Panc1 (cell line): ENCODE measurements at regions not wholly inside any gene's neighbourhood (a gene's known extent, or its start where the extent isn't known, plus 50 kb on each side); places are given as distances from the start of the nearest gene placed in this dataset.

Experiments used
- ATAC-seq: fragments of 200-7000 bp; cut with Tn5 transposase; 2 replicates; pipeline ENCODE4 v1.9.1; 2020; ENCODE audit warnings: mild to moderate bottlenecking, moderate library complexity
- BruUV-seq: library from RNA; stranded (reverse); fragments of 400-500 nt; replicated peaks from 2 replicates; lab custom pipeline; 2021; lab: Mats Ljungman, UMichigan
- CTCF ChIA-PET: fragments of 300-600 bp; sonication (Branson Sonifier 250); formaldehyde crosslinking; loops from one replicate; lab custom pipeline; 2022; ENCODE audit warnings: antibody characterized with exemption; lab: Charles Lee
- POLR2A ChIA-PET: fragments of 300-600 bp; sonication (Branson Sonifier 250); formaldehyde crosslinking; loops from one replicate; lab custom pipeline; 2022; ENCODE audit warnings: antibody characterized with exemption; lab: Charles Lee
- DNase-seq: peaks from one replicate; pipeline ENCODE4 v3.0.0-alpha.2; 2010; ENCODE audit warnings: low read depth, low spot score
- H3K27ac ChIP-seq: 2 replicates; pipeline ENCODE4 v1.5.1; 2011; ENCODE audit warnings: mild to moderate bottlenecking, low read length, inconsistent platforms
- H3K27me3 ChIP-seq: fragments of 200-500 bp; sonication (Bioruptor generic); 2 replicates; pipeline ENCODE4 v1.6.0; 2014; ENCODE audit warnings: low read length, inconsistent platforms; ENCODE audit not compliant: control insufficient read depth, insufficient read depth
- H3K36me3 ChIP-seq: fragments of 200-500 bp; sonication (Bioruptor generic); 2 replicates; pipeline ENCODE4 v1.5.1; 2014; ENCODE audit warnings: inconsistent platforms, mild to moderate bottlenecking, low read length, moderate library complexity; ENCODE audit not compliant: control insufficient read depth, insufficient read depth
- H3K4me1 ChIP-seq: 2 replicates; pipeline ENCODE4 v1.5.1; 2011; ENCODE audit warnings: inconsistent platforms, mild to moderate bottlenecking, low read length, moderate library complexity; ENCODE audit not compliant: control insufficient read depth, insufficient read depth
- H3K4me3 ChIP-seq, 2 experiments: 2 replicates each; pipeline ENCODE4 v1.5.1; 2011 to 2012; ENCODE audit warnings: low read depth in 2 of 2, low read length in 2 of 2, mild to moderate bottlenecking in 2 of 2, inconsistent platforms in 1 of 2, moderate library complexity in 1 of 2
- H3K9me3 ChIP-seq: fragments of 200-500 bp; sonication (Bioruptor generic); 2 replicates; pipeline ENCODE4 v1.5.1; 2014; ENCODE audit warnings: low read depth, mild to moderate bottlenecking, inconsistent platforms, low read length, moderate library complexity; ENCODE audit not compliant: control insufficient read depth, insufficient read depth
- CTCF ChIP-seq: fragments of 450-650 bp; IDR thresholded peaks from 2 replicates; pipeline ENCODE4 v1.5.1; 2017; ENCODE audit warnings: mild to moderate bottlenecking
- POLR2AphosphoS5 ChIP-seq: IDR thresholded peaks from 2 replicates; pipeline ENCODE4 v1.6.1; 2012; ENCODE audit warnings: mild to moderate bottlenecking, low read depth, low read length, moderate library complexity
- REST ChIP-seq, 2 experiments: IDR thresholded peaks; 2 replicates each; pipeline ENCODE4 v1.6.1; 2011 to 2012; ENCODE audit warnings: low read depth in 2 of 2, control low read depth in 1 of 2, low read length in 1 of 2, mild to moderate bottlenecking in 1 of 2, moderate library complexity in 1 of 2; ENCODE audit not compliant: insufficient read depth in 1 of 2
- SIN3A ChIP-seq: IDR thresholded peaks from 2 replicates; pipeline ENCODE4 v1.6.1; 2012; ENCODE audit warnings: low read depth, mild to moderate bottlenecking, low read length, moderate library complexity, borderline replicate concordance; ENCODE audit not compliant: insufficient read depth
- TCF7L2 ChIP-seq: IDR thresholded peaks from 2 replicates; pipeline ENCODE4 v1.6.1; 2011; ENCODE audit warnings: mild to moderate bottlenecking, low read depth, low read length, inconsistent platforms
- in situ Hi-C: cut with HindIII; loops from 2 replicates; pipeline ENCODE4 v1.10.0; 2016; ENCODE audit warnings: low sequenced_read_pairs, low pct_unique_long_range_greater_than_20kb
- intact Hi-C: fragments of 100-400 bp; cut with micrococcal nuclease; formaldehyde crosslinking; loops from one replicate; pipeline ENCODE4 v1.10.0; 2022; ENCODE audit not compliant: unreplicated experiment

GRCh38 chr3:31277582-31277981 lies 255.1 kb upstream of the STT3B start:
- BruUV-seq: no TSS peak
- ATAC-seq (no peak), DNase-seq (no peak)
- Histone ChIP-seq H3K27me3 (no peaks in the 10 kb centered on the region; the same call in 1 of the 2 replicates), H3K36me3 (no peaks in the 10 kb centered on the region), H3K27ac (no peak overlapping the region), H3K4me3 (no peak overlapping the region), H3K9me3 (no peaks in the 10 kb centered on the region), H3K4me1 (no peaks in the 10 kb centered on the region)
- POLR2A ChIA-PET: no interaction called here
- in situ Hi-C loops: no loop called here
- TF ChIP-seq REST (IDR thresholded peaks at IDR 0.05; ENCODE audit: insufficient read depth in 1 of 2, low read depth in 2 of 2, low read length in 1 of 2): no peak
- no peak for TF ChIP-seq CTCF
- no peak for TF ChIP-seq SIN3A
- TF ChIP-seq TCF7L2: no peak
- no peak for TF ChIP-seq POLR2AphosphoS5
- CTCF ChIA-PET: no interaction called here
- intact Hi-C loops: no loop called here

GRCh38 chr3:31278532-31278931 lies 254.2 kb upstream of the STT3B start:
- POLR2A ChIA-PET: no interaction called here
- CTCF ChIA-PET: no interaction called here
- in situ Hi-C loops: no loop called here

More at GRCh38 chr3:31278532-31278931, 254.2 kb upstream of the STT3B start:
- BruUV-seq: no TSS peak
- ATAC-seq (no peak), DNase-seq (no peak)
- intact Hi-C loops: no loop called here
- no peaks in the 10 kb centered on the region for H3K4me1 ChIP-seq
- H3K27me3 ChIP-seq: no peaks in the 10 kb centered on the region; the same call in 1 of the 2 replicates
- H3K9me3 ChIP-seq: no peaks in the 10 kb centered on the region
- no peaks in the 10 kb centered on the region for H3K36me3 ChIP-seq
- TF ChIP-seq REST (IDR thresholded peaks at IDR 0.05; ENCODE audit: insufficient read depth in 1 of 2, low read depth in 2 of 2, low read length in 1 of 2) (no peak), TCF7L2 (no peak), SIN3A (no peak), POLR2AphosphoS5 (no peak), CTCF (no peak)
- H3K27ac ChIP-seq: no peak overlapping the region
- no peak overlapping the region for H3K4me3 ChIP-seq
